ENCODE measurements at regions not wholly inside any gene's neighbourhood (a gene's known extent, or its start where the extent isn't known, plus 50 kb on each side); places are given as distances from the start of the nearest gene placed in this dataset.
"Not testable (repeated sequence)": the region's sequence is repeated elsewhere in the genome, so short reads cannot be mapped to it uniquely, and the experiment has no call there.

GRCh38 chr2:59295524-59296162, 1054.5 kb upstream of the FANCL start:
- DNase-seq, result no peak

- DNase-seq, result no peak
Observed at GRCh38 chr2:59288771-59289170, 1047.6 kb upstream of the FANCL start.

GRCh38 chr2:59282374-59283057, 1041.4 kb upstream of the FANCL start:
- no peak for DNase-seq

- no peak for DNase-seq
Observed at GRCh38 chr2:59277671-59278070, 1036.5 kb upstream of the FANCL start.

- DNase-seq, result no peak
Observed at GRCh38 chr2:59276917-59277316, 1035.8 kb upstream of the FANCL start.

GRCh38 chr2:59276033-59276432, 1034.9 kb upstream of the FANCL start:
- no peak for DNase-seq

- no peak for DNase-seq
Observed at GRCh38 chr2:59266453-59266852, 1025.3 kb upstream of the FANCL start.

- DNase-seq, result no peak
Observed at GRCh38 chr2:59259913-59260312, 1018.8 kb upstream of the FANCL start.

GRCh38 chr2:59256290-59256689, 1015.2 kb upstream of the FANCL start:
- no peak for DNase-seq

GRCh38 chr2:59254279-59254678, 1013.2 kb upstream of the FANCL start:
- no peak for DNase-seq

- DNase-seq, result no peak
Observed at GRCh38 chr2:59250307-59250677, 1009.2 kb upstream of the FANCL start.

GRCh38 chr2:59249441-59250306, 1008.5 kb upstream of the FANCL start:
- no peak for DNase-seq

- no peak for DNase-seq
Observed at GRCh38 chr2:59239146-59239545, 998.0 kb upstream of the FANCL start.

GRCh38 chr2:59237311-59237710, 996.2 kb upstream of the FANCL start:
- DNase-seq, result no peak

- no peak for DNase-seq
Observed at GRCh38 chr2:59236723-59237122, 995.6 kb upstream of the FANCL start.

- no peak for DNase-seq
Observed at GRCh38 chr2:59233920-59234319, 992.8 kb upstream of the FANCL start.

GRCh38 chr2:59233448-59233847, 992.3 kb upstream of the FANCL start:
- no peak for DNase-seq

GRCh38 chr2:59232394-59233165, 991.5 kb upstream of the FANCL start:
- DNase-seq, result no peak

- not testable (repeated sequence) for DNase-seq
Observed at GRCh38 chr2:59226362-59226761, 985.2 kb upstream of the FANCL start.

- DNase-seq, result no peak
Observed at GRCh38 chr2:59223742-59224141, 982.6 kb upstream of the FANCL start.

GRCh38 chr2:59217360-59217759, 976.2 kb upstream of the FANCL start:
- no peak for DNase-seq

- no peak for DNase-seq
Observed at GRCh38 chr2:59206361-59206760, 965.2 kb upstream of the FANCL start.

GRCh38 chr2:59204040-59204439, 962.9 kb upstream of the FANCL start:
- DNase-seq, result no peak
